ENCODE measurements at regions not wholly inside any gene's neighbourhood (a gene's known extent, or its start where the extent isn't known, plus 50 kb on each side); places are given as distances from the start of the nearest gene placed in this dataset.
"Not testable (repeated sequence)": the region's sequence is repeated elsewhere in the genome, so short reads cannot be mapped to it uniquely, and the experiment has no call there.

- DNase-seq: not testable (repeated sequence)
Observed at GRCh38 chr4:123684937-123685336, 288.3 kb downstream of the SPRY1 start.

DNA sequence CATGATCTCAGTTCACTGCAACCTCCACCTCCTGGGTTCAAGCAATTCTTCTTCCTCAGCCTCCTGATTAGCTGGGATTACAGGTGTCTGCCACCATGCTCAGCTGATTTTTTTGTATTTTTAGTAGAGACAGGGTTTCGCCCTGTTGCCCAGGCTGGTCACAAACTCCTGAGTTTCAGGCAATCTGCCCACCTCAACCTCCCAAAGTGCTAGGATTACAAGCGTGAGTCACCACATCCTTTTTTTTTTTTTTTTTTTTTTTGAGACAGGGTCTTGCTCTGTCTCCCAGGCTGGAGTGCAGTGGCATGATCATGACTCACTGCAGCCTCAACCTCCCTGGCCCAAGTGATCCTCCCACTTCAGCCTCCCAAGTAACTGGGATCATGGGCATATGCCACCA lies 298.9 kb downstream of the SPRY1 start:
- not testable (repeated sequence) for DNase-seq

GRCh38 chr4:123696687-123697086 lies 300.1 kb downstream of the SPRY1 start:
- DNase-seq: no peak

DNA sequence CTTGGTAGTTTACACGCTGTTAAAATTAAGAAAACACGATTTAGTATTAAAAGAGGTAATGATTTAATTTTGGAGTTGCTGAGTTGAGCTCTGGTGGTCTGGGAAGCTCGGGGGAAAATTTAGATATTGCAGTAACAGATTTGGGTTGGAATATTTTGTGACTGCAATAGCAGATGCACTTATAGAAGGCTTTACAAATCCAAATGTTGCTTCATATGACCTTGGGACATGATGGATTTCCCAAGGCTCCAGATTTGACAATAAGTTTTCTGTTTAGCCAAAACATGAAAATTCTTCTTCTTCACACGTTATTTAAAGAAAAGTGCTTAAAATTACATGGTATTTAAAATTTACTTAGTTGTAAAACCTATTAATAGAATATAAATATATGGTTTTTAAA lies 302.0 kb downstream of the SPRY1 start:
- DNase-seq: no peak

DNA sequence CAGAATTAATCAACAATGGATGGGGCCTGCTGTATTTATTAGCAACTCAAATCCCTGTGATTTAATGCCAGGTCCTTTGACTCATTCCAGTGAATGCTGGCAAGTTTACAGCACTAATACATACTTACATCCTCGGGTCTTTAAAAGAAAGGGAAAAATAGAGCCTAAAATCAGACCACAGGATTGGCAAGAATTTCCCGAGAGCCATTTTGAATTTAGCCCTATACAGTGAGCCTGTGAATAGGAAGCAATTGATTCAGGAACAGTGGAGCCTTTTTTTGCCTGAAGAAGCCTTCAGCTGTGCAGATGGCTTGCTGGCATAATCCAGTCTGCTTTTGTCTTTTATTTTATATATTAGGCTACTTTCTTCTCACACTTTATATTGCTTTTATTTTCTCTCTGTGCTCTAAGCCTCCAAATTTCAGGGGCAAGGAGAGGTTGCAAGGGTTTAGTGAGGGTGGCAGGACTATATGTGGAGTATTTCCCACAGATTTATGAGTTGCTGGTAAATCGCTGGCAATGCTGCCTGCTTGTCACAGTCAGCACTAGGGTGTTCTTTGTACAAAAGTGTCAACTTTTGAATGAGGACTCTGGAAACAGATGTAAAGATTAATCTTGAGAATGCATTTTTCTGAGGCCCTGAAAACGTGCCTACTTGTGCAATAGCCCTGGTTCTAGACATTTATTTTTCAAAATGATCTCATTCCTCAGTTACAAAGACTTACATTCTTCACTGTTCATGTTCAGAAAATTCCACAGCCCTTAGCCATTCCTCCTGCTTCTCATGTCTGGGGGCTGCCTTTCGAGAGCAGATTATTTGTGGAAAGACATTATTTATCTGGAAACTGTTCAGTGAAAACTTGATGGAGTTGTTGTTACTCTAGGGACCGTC lies 303.5 kb downstream of the SPRY1 start:
- DNase-seq: no peak

DNA sequence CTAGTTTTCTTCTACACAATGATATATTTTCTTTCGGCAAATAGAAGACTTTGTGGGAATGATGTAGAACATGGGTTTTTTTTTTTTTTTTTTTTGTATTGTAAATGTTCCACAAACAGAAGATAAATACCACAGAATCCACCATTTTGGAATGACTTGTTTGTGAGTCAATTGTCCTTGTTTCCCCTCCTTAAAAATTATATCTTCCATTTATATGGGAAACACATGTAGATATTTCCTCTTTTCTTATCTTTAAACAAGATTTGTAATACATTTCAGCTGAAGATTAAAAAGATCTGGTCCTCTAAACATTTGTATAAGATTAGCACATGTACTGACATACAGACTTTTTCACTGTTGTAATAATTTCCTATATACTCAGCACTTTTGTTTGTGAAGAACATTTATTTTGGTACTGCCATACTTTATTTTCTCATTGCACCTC lies 304.6 kb downstream of the SPRY1 start:
- DNase-seq: no peak

DNA sequence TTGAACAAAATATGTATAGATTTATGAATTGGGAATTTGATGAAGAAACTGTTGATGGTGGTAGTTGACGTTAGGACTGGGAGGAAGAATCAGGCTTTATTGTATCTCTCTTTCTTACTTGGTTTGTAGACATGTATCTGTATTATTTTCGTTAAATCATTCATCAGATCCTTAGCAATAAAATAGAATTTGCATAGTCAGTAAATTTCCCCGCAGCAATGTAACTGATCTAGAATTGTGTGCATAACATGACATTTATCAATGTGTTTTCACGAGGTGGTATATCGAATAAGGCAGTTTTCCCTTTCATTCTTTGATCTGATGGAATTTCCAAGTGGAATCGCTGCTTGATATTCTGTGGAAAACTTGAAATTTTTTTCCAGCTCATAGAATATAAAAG lies 308.8 kb downstream of the SPRY1 start:
- DNase-seq: no peak

DNA sequence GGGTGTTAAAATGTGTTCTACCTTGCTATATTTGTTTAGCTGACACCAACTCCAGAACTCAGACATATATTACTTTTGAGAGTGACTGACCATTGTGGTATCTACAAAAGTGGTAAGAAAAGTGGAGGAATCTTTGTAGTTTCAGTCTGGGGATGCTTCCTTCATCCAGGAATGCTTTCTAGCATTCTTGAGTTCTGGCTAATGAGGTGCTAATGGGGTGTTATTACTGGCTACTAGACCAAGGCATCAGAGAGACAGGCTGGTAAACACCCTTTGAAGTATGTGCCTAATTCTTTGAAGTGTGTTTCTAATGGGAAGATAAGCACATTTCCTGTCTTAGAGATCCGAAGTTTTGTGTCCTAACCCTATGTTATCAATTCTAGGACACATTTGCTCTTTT lies 310.4 kb downstream of the SPRY1 start:
- DNase-seq: no peak

GRCh38 chr4:123708902-123709301 lies 312.3 kb downstream of the SPRY1 start:
- DNase-seq: no peak

DNA sequence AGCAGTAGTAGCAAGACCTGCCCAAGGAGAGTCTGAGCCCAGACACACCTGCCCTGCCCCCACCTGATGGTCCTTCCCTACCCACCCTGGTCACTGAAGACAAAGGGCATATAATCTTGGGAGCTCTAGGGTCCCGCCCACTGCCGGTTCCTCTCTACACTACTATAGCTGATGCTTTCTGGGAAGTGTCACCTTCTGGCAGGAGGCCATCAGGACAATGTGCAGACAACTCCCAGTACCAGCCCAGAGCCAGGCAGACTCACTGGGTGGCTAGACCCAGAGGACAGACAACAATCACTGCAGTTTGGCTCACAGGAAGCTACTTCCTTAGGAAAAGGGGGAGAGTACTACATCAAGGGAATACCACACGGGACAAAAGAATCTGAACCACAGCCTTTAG lies 312.7 kb downstream of the SPRY1 start:
- DNase-seq: no peak

DNA sequence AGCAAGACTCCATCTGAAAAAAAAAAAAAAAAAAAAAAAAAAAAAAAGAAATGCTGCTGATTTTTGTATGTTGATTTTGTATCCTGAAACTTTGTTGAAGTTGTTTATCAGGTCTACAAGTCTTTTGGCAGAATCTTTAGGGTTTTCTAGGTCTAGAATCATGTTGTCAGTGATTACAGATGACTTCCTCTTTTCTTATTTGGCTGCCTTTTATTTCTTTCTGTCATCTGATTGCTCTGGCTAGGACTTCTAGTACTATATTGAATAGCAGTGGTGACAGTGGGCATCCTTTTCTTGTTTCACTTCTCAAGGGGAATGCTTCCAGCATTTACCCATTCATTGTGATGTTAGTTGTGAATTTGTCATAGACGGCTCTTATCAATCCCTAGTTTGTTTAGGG lies 334.4 kb downstream of the SPRY1 start:
- no peak for DNase-seq

GRCh38 chr4:123737156-123737555 lies 340.6 kb downstream of the SPRY1 start:
- DNase-seq: no peak

DNA sequence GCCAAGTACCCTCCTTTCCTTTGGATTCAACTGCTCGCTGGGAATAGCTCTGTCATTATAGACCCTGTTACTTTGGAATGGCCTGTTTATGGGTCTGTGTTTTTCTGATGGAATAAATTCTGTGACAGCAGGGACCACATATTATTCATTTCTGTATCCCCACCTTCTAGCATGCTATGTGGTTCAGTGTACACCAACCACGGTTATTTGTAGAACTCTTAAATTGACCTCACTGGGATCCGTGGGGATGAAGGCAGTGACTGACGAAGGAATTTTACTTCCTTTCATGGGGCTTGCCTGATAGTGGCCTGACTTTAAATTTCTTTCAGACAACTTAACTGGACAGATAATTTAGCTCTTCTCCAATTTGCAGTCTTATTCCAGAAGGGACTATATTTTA lies 343.2 kb downstream of the SPRY1 start:
- no peak for DNase-seq

- DNase-seq: no peak
Observed at GRCh38 chr4:123740236-123740635, 343.6 kb downstream of the SPRY1 start.

GRCh38 chr4:123741906-123742305 lies 345.3 kb downstream of the SPRY1 start:
- no peak for DNase-seq

DNA sequence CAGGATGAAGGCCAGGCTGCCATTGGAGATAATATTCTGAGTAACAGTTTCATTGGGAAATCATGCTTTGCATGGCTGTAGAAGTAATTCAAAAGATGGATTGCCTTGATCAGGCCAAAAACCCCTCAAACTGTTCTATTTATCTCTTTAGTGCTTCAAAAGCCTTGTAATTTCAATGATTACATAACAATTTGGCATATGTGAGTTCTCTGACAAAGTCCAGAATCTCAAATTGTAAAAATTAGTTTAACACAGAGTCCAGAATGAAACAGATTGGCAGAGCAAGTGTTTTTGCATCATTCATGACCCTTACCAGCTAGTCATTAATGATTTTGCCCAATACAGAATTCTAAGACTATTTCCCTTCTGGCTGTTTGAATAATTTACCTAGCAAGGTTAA lies 347.3 kb downstream of the SPRY1 start:
- DNase-seq: no peak

GRCh38 chr4:123744664-123745290 lies 348.2 kb downstream of the SPRY1 start:
- no peak for DNase-seq

DNA sequence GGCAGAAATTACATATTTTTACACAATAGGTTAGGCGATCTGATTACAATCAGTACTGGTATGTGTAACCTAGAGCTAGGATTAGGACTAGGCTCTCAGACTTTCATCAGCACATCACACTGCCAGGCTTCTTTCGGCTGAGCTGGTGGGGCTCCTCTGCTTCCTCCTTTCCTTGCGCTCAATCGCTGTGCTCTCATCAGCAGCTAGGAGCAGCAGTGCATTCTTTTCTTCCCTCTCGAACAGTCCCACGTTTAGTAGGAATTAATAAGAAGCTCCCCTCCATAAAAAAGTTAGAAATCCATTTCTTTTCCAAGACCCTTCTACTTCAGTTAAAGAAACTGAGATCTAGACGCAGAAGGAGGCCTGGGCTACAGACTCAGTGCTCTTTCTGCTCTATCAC lies 350.4 kb downstream of the SPRY1 start:
- DNase-seq: no peak

- no peak for DNase-seq
Observed at GRCh38 chr4:123748806-123749205, 352.2 kb downstream of the SPRY1 start.

- DNase-seq: no peak
Observed at GRCh38 chr4:123749383-123749782, 352.8 kb downstream of the SPRY1 start.

DNA sequence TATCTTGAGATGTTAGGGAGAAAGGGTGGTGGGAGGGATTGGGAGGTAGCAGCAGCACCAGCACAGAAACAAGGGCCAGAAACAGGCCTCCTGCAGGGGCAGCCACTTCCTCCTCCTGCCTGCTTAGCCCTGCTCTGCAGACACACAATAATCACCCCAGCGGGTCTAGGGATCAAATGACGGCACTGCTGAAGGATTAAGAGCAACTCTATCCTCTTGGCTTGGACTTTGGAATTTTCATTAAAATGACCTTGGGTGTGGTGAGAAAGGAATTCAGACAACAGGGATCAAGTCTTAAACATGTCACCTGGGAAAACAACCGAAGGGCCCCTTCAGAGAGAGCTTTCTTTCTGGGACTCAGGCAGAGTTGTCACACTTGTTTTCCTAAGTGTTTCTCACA lies 353.4 kb downstream of the SPRY1 start:
- DNase-seq: no peak

GRCh38 chr4:123755655-123756054 lies 359.1 kb downstream of the SPRY1 start:
- DNase-seq: no peak

GRCh38 chr4:123767806-123768205 lies 371.2 kb downstream of the SPRY1 start:
- DNase-seq: no peak

- no peak for DNase-seq
Observed at GRCh38 chr4:123770884-123771283, 374.3 kb downstream of the SPRY1 start.

GRCh38 chr4:123776267-123776666 lies 379.7 kb downstream of the SPRY1 start:
- DNase-seq: no peak
